H9 (cell line): ENCODE measurements at regions not wholly inside any gene's neighbourhood (a gene's known extent, or its start where the extent isn't known, plus 50 kb on each side); places are given as distances from the start of the nearest gene placed in this dataset.

ENCODE experiments used
- DNase-seq: peaks from one replicate; pipeline ENCODE4 v3.0.0-alpha.2; 2017
- H2AFZ ChIP-seq: one replicate; pipeline ENCODE4 v1.6.1; 2013; ENCODE audit warnings: mild to moderate bottlenecking, low read length, control low read depth, moderate library complexity
- H2AK5ac ChIP-seq: 2 replicates; pipeline ENCODE4 v1.6.1; 2013; ENCODE audit warnings: low read length, control low read depth, mixed read lengths; ENCODE audit not compliant: insufficient read length
- H2BK120ac ChIP-seq: one replicate; pipeline ENCODE4 v1.6.1; 2013; ENCODE audit warnings: low read depth, mild to moderate bottlenecking, low read length, control low read depth, inconsistent platforms; ENCODE audit not compliant: poor library complexity, severe bottlenecking
- H2BK12ac ChIP-seq: 2 replicates; pipeline ENCODE4 v1.6.1; 2013; ENCODE audit warnings: low read length, control low read depth, mixed read lengths, low read depth; ENCODE audit not compliant: insufficient read length
- H2BK15ac ChIP-seq: 2 replicates; pipeline ENCODE4 v1.6.1; 2013; ENCODE audit warnings: low read depth, low read length, control low read depth
- H2BK20ac ChIP-seq: one replicate; pipeline ENCODE4 v1.6.1; 2013; ENCODE audit warnings: low read depth, mild to moderate bottlenecking, low read length, control low read depth, inconsistent platforms; ENCODE audit not compliant: poor library complexity, severe bottlenecking
- H2BK5ac ChIP-seq: 2 replicates; pipeline ENCODE4 v1.6.1; 2013; ENCODE audit warnings: low read length, control low read depth, mixed read lengths; ENCODE audit not compliant: insufficient read length
- H3K14ac ChIP-seq: 2 replicates; pipeline ENCODE4 v1.6.1; 2013; ENCODE audit warnings: low read length, control low read depth; ENCODE audit not compliant: insufficient read depth
- H3K18ac ChIP-seq: 2 replicates; pipeline ENCODE4 v1.6.1; 2013; ENCODE audit warnings: low read depth, mild to moderate bottlenecking, mixed read lengths, low read length, control low read depth; ENCODE audit not compliant: insufficient read length
- H3K23ac ChIP-seq: 2 replicates; pipeline ENCODE4 v1.6.1; 2013; ENCODE audit warnings: low read length, control low read depth, mixed read lengths, low read depth; ENCODE audit not compliant: insufficient read length
- H3K23me2 ChIP-seq: 2 replicates; pipeline ENCODE4 v1.6.1; 2013; ENCODE audit warnings: low read depth, mild to moderate bottlenecking, mixed read lengths, low read length, control low read depth; ENCODE audit not compliant: insufficient read length, poor library complexity, severe bottlenecking
- H3K27ac ChIP-seq: 2 replicates; pipeline ENCODE4 v1.5.1; 2013; ENCODE audit warnings: low read length, control low read depth, mixed read lengths, low read depth; ENCODE audit not compliant: insufficient read length
- H3K27me3 ChIP-seq: 2 replicates; pipeline ENCODE4 v1.6.1; 2013; ENCODE audit warnings: low read length, control low read depth, inconsistent platforms; ENCODE audit not compliant: insufficient read depth
- H3K4ac ChIP-seq: 2 replicates; pipeline ENCODE4 v1.6.1; 2013; ENCODE audit warnings: low read depth, mild to moderate bottlenecking, control low read depth, inconsistent platforms, low read length, moderate library complexity
- H3K4me1 ChIP-seq: 2 replicates; pipeline ENCODE4 v1.6.1; 2013; ENCODE audit warnings: low read length, control low read depth, inconsistent platforms; ENCODE audit not compliant: insufficient read depth
- H3K4me2 ChIP-seq: 2 replicates; pipeline ENCODE4 v1.6.1; 2013; ENCODE audit warnings: low read length, control low read depth, mixed read lengths; ENCODE audit not compliant: insufficient read length, insufficient read depth
- H3K56ac ChIP-seq: 2 replicates; pipeline ENCODE4 v1.6.1; 2013; ENCODE audit warnings: low read depth, mild to moderate bottlenecking, mixed read lengths, low read length, control low read depth; ENCODE audit not compliant: insufficient read length
- H3K79me1 ChIP-seq: 2 replicates; pipeline ENCODE4 v1.6.1; 2013; ENCODE audit warnings: low read depth, mild to moderate bottlenecking, moderate library complexity, low read length, control low read depth, inconsistent platforms; ENCODE audit not compliant: insufficient read depth, poor library complexity, severe bottlenecking
- H3K79me2 ChIP-seq: 2 replicates; pipeline ENCODE4 v1.6.1; 2013; ENCODE audit warnings: low read length, control low read depth, inconsistent platforms; ENCODE audit not compliant: insufficient read depth
- H3K9ac ChIP-seq: 2 replicates; pipeline ENCODE4 v1.6.1; 2013; ENCODE audit warnings: low read length, control low read depth, mixed read lengths; ENCODE audit not compliant: insufficient read length; ENCODE audit errors: extremely low read depth
- H3K9me3 ChIP-seq: one replicate; pipeline ENCODE4 v1.6.1; 2013; ENCODE audit warnings: low read depth, low read length, inconsistent platforms; ENCODE audit not compliant: control insufficient read depth
- H3T11ph ChIP-seq: one replicate; pipeline ENCODE4 v1.6.1; 2013; ENCODE audit warnings: mild to moderate bottlenecking, low read length, control low read depth, inconsistent platforms
- H4K20me1 ChIP-seq: one replicate; pipeline ENCODE4 v1.6.1; 2013; ENCODE audit not compliant: control insufficient read depth, insufficient read length, insufficient read depth
- H4K5ac ChIP-seq: 2 replicates; pipeline ENCODE4 v1.6.1; 2013; ENCODE audit warnings: low read depth, mild to moderate bottlenecking, mixed read lengths, low read length, control low read depth; ENCODE audit not compliant: insufficient read length
- H4K8ac ChIP-seq: replicated peaks from 2 replicates; pipeline ENCODE4 v1.6.1; 2013; ENCODE audit warnings: low read length, control low read depth, mixed read lengths, low read depth; ENCODE audit not compliant: insufficient read length
- H4K91ac ChIP-seq: 2 replicates; pipeline ENCODE4 v1.6.1; 2013; ENCODE audit warnings: low read depth, mild to moderate bottlenecking, moderate library complexity, mixed read lengths, low read length, control low read depth; ENCODE audit not compliant: insufficient read length
- H3K27ac Mint-ChIP-seq, 3 experiments: 2 replicates in 2 of 3; 3 replicates in 1 of 3; pipeline ENCODE4 v1.8.0; 2020 to 2021; ENCODE audit warnings: mixed read lengths in 3 of 3, mild to moderate bottlenecking in 1 of 3, moderate library complexity in 1 of 3
- H3K27me3 Mint-ChIP-seq: 2 replicates; pipeline ENCODE4 v1.8.0; 2021; ENCODE audit warnings: low read depth, mild to moderate bottlenecking, moderate library complexity, mixed read lengths
- H3K36me3 Mint-ChIP-seq, 3 experiments: 2 replicates in 2 of 3; 3 replicates in 1 of 3; pipeline ENCODE4 v1.8.0; 2020 to 2021; ENCODE audit warnings: low read depth in 3 of 3, mixed read lengths in 3 of 3; ENCODE audit not compliant: insufficient read depth in 1 of 3
- H3K4me1 Mint-ChIP-seq, 2 experiments: 2 replicates each; pipeline ENCODE4 v1.8.0; 2020; ENCODE audit warnings: mixed read lengths in 2 of 2
- H3K4me3 Mint-ChIP-seq, 2 experiments: 2 replicates in 1 of 2; 3 replicates in 1 of 2; pipeline ENCODE4 v1.8.0; 2020 to 2021; ENCODE audit warnings: mild to moderate bottlenecking in 2 of 2, mixed read lengths in 2 of 2, moderate library complexity in 1 of 2
- H3K9me3 Mint-ChIP-seq, 2 experiments: 2 replicates in 1 of 2; 3 replicates in 1 of 2; pipeline ENCODE4 v1.8.0; 2020; ENCODE audit warnings: mild to moderate bottlenecking in 2 of 2, mixed read lengths in 2 of 2, moderate library complexity in 1 of 2
- WGBS: extraction: QIAGEN DNeasy Blood & Tissue Kit; methylation state at CpG from one replicate; pipeline ENCODE4 v1.1.7; 2013; ENCODE audit warnings: missing lambda C conversion rate, low lambda C conversion rate, mixed read lengths; ENCODE audit not compliant: insufficient read length; ENCODE audit errors: extremely low coverage; 5-methylcytosine and 5-hydroxymethylcytosine counted together
- TF ChIP-seq, protein P1 (sequence below): fragments of 200-600 bp; sonication (generic); conservative IDR thresholded peaks from 3 replicates; pipeline ENCODE4 v1.8.0; 2021; ENCODE audit warnings: antibody characterized with exemption, mild to moderate bottlenecking

DNA sequence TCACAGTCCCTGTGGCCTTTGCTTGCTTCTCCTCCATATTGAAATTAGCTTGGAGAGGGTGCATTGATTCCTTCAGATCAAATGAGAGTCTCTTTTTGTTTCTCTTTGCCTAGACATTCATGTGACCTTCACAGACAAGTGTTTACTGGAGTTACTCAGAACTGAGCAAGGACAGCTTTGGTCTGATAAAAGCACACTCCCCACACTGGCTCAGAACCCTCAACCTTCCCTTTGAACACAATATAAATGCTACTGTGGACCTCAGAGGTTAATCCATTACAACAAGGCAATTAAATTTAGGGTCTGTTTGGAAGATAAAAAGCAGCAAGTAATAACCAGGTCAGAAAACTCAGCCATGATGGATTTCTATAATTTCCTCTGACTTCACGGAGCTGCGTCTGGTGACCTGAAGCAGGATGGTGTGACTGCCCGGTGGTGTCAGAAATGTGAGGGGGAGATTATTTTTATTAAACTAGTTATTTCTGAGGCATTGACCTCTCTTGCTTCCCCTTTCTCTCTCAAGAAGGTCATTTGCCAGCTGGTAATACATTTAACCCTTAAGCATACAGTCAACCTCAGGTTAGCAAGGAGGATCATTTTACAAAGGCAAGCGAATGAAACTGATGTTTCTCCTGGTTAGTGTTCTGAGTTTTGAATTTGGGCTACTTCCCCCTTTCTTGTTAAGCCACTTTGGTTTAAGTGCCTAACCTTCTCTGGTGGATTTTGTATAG, 208.2 kb downstream of the CLIC5 start:
- H3K4me2 ChIP-seq: no peak overlapping the region
- no peak overlapping the region for H2AFZ ChIP-seq

More for the DNA sequence above, 208.2 kb downstream of the CLIC5 start:
- H3K9me3 ChIP-seq: no peaks in the 10 kb centered on the region
- no peak overlapping the region for H3T11ph ChIP-seq
- no peak overlapping the region for H2BK5ac ChIP-seq
- no peaks in the 10 kb centered on the region for H3K79me2 ChIP-seq
- H4K8ac ChIP-seq: no peak overlapping the region
- no peaks in the 10 kb centered on the region for H3K27me3 ChIP-seq
- H2BK15ac ChIP-seq: no peak overlapping the region
- no peaks in the 10 kb centered on the region for H3K23me2 ChIP-seq
- no CpG with 5 or more reads among the region's 4 CpGs for WGBS
- Mint-ChIP-seq H3K9me3 (no peaks in the 10 kb centered on the region), H3K4me3 (no peak overlapping the region), H3K27me3 (no peaks in the 10 kb centered on the region), H3K4me1 (no peaks in the 10 kb centered on the region), H3K36me3 (no peaks in the 10 kb centered on the region), H3K27ac (no peak overlapping the region)
- H3K4me1 ChIP-seq: no peaks in the 10 kb centered on the region
- no peak overlapping the region for H2BK12ac ChIP-seq
- no peak overlapping the region for H3K23ac ChIP-seq
- H2BK20ac ChIP-seq: no peak overlapping the region
- no peak overlapping the region for H3K18ac ChIP-seq
- no peak overlapping the region for H3K27ac ChIP-seq
- H3K79me1 ChIP-seq: no peaks in the 10 kb centered on the region
- no peak overlapping the region for H3K9ac ChIP-seq
- H2BK120ac ChIP-seq: no peak overlapping the region
- TF ChIP-seq, protein P1, sequence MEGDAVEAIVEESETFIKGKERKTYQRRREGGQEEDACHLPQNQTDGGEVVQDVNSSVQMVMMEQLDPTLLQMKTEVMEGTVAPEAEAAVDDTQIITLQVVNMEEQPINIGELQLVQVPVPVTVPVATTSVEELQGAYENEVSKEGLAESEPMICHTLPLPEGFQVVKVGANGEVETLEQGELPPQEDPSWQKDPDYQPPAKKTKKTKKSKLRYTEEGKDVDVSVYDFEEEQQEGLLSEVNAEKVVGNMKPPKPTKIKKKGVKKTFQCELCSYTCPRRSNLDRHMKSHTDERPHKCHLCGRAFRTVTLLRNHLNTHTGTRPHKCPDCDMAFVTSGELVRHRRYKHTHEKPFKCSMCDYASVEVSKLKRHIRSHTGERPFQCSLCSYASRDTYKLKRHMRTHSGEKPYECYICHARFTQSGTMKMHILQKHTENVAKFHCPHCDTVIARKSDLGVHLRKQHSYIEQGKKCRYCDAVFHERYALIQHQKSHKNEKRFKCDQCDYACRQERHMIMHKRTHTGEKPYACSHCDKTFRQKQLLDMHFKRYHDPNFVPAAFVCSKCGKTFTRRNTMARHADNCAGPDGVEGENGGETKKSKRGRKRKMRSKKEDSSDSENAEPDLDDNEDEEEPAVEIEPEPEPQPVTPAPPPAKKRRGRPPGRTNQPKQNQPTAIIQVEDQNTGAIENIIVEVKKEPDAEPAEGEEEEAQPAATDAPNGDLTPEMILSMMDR: no peak
- H2AK5ac ChIP-seq: no peak overlapping the region
- H3K56ac ChIP-seq: no peak overlapping the region
- no peak overlapping the region for H4K91ac ChIP-seq
- no peak overlapping the region for H3K14ac ChIP-seq
- no peak overlapping the region for H3K4ac ChIP-seq
- no peaks in the 10 kb centered on the region for H4K20me1 ChIP-seq
- no peak overlapping the region for H4K5ac ChIP-seq
- DNase-seq: no peak
